Stimulated activated memory B cell treated with anti-CD40 and anti-IgM and Interleukin-4, amounts not matched to agents 10 μg/mL and 1 μg/mL and 100 μg/mL, for 72 hours (primary cell): ENCODE measurements at regions not wholly inside any gene's neighbourhood (a gene's known extent, or its start where the extent isn't known, plus 50 kb on each side); places are given as distances from the start of the nearest gene placed in this dataset.
"Not testable (repeated sequence)": the region's sequence is repeated elsewhere in the genome, so short reads cannot be mapped to it uniquely, and the experiment has no call there.

Source experiments
- ATAC-seq: fragments of 150-1000 bp; cut with Tn5 transposase; 2 replicates; pipeline ENCODE4 v1.10.0; 2021
- H3K27ac Mint-ChIP-seq: one replicate; pipeline ENCODE4 v1.8.0; 2022; ENCODE audit warnings: mild to moderate bottlenecking, mixed read lengths
- H3K27me3 Mint-ChIP-seq: one replicate; pipeline ENCODE4 v1.8.0; 2022; ENCODE audit warnings: mixed read lengths
- H3K36me3 Mint-ChIP-seq: one replicate; pipeline ENCODE4 v1.8.0; 2022; ENCODE audit warnings: mixed read lengths
- H3K4me1 Mint-ChIP-seq: one replicate; pipeline ENCODE4 v1.8.0; 2022; ENCODE audit warnings: mixed read lengths
- H3K4me3 Mint-ChIP-seq: one replicate; pipeline ENCODE4 v1.8.0; 2022; ENCODE audit warnings: mild to moderate bottlenecking, moderate library complexity, mixed read lengths
- H3K9me3 Mint-ChIP-seq: one replicate; pipeline ENCODE4 v1.8.0; 2022; ENCODE audit warnings: mixed read lengths

DNA sequence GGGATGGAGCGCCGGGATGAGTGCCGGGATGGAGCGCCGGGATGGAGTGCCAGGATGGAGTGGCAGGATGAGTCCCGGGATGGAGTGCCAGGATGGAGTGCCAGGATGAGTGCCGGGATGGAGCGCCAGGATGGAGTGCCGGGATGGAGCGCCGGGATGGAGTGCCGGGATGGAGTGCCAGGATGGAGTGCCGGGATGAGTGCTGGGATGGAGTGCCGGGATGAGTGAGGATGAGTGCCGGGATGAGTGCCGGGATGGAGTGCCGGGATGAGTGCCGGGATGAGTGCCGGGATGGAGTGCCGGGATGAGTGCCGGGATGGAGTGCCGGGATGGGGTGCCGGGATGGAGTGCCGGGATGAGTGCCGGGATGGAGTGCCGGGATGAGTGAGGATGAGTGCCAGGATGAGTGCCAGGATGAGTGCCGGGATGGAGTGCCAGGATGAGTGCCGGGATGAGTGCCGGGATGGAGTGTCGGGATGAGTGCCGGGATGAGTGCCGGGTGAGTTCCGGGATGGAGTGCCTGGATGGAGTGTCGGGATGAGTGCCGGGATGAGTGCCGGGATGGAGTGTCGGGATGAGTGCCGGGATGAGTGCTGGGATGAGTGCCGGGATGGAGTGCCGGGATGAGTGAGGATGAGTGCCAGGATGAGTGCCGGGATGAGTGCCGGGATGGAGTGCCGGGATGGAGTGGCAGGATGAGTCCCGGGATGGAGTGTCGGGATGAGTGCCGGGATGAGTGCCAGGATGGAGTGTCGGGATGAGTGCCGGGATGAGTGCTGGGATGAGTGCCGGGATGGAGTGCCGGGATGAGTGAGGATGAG, 52.9 kb upstream of the HELT start:
- H3K36me3 Mint-ChIP-seq, H3K9me3 Mint-ChIP-seq, H3K27me3 Mint-ChIP-seq, ATAC-seq, H3K4me1 Mint-ChIP-seq: not testable (repeated sequence)
- H3K27ac Mint-ChIP-seq, result peak overlapping the region; percentile 93
- peak overlapping the region; percentile 77 for H3K4me3 Mint-ChIP-seq

DNA sequence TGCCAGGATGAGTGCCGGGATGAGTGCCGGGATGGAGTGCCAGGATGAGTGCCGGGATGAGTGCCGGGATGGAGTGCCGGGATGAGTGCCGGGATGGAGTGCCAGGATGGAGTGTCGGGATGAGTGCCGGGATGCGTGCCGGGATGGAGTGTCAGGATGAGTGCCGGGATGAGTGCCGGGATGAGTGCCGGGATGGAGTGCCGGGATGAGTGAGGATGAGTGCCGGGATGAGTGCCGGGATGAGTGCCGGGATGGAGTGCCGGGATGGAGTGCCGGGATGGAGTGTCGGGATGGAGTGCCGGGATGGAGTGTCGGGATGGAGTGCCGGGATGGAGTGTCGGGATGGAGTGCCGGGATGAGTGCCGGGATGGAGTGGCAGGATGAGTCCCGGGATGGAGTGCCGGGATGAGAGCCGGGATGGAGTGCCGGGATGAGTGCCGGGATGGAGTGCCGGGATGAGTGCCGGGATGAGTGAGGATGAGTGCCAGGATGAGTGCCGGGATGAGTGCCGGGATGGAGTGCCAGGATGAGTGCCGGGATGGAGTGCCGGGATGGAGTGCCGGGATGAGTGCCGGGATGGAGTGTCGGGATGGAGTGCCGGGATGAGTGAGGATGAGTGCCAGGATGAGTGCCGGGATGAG, 52.1 kb upstream of the HELT start:
- not testable (repeated sequence) for H3K36me3 Mint-ChIP-seq, ATAC-seq, H3K4me1 Mint-ChIP-seq, H3K9me3 Mint-ChIP-seq, H3K27ac Mint-ChIP-seq, H3K27me3 Mint-ChIP-seq
- peak overlapping the region; percentile 48 for H3K4me3 Mint-ChIP-seq

DNA sequence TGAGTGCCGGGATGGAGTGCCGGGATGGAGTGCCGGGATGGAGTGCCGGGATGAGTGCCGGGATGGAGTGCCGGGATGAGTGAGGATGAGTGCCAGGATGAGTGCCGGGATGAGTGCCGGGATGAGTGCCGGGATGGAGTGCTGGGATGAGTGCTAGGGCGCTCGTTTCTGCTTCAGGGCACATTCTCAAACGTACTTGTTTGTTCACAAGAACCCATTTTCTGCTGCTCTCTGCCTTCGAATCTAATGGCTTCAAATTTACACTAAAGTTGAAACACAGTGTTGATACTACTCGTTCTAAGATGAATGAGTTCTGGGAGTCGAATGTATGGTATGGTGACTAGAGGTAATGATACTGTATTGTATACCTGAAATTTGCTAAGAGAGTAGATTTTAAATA, 50.6 kb upstream of the HELT start:
- not testable (repeated sequence) for H3K9me3 Mint-ChIP-seq, H3K36me3 Mint-ChIP-seq, ATAC-seq, H3K4me1 Mint-ChIP-seq
- peak overlapping the region; percentile 43 for H3K4me3 Mint-ChIP-seq
- peaks cover 14% of the 10 kb centered on the region for H3K27me3 Mint-ChIP-seq
- H3K27ac Mint-ChIP-seq, result peak overlapping the region; percentile 0

DNA sequence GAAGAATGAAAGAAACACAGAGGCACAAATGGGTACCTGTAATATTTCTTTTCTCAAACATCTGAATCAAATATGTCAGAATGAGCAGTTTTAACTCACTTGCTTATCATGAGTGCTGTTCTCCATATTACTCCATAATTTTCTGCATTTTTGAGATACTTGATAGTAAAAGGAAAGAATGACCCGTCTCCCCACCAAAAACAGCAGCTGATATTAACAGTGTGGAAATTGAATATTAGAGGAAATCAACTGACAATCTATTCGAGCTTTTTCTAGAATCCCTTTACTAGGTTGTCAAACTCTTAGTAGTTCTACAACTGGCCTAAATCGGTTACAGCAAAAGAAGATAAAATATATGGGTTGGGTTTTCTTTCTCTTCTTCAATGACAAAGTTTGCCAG, 49.9 kb upstream of the HELT start:
- no peak overlapping the region for H3K27ac Mint-ChIP-seq
- H3K27me3 Mint-ChIP-seq, result peaks cover 19% of the 10 kb centered on the region
- peaks cover 9% of the 10 kb centered on the region for H3K9me3 Mint-ChIP-seq
- peaks cover 6% of the 10 kb centered on the region for H3K36me3 Mint-ChIP-seq
- peaks cover 6% of the 10 kb centered on the region for H3K4me1 Mint-ChIP-seq
- no peak for ATAC-seq
- no peak overlapping the region for H3K4me3 Mint-ChIP-seq
